Hematopoietic multipotent progenitor cell treated with erythropoietin and hydrocortisone succinate and interleukin-3 and kit ligand, for 17 days (in vitro differentiated cells): ENCODE measurements at regions not wholly inside any gene's neighbourhood (a gene's known extent, or its start where the extent isn't known, plus 50 kb on each side); places are given as distances from the start of the nearest gene placed in this dataset.

Experiments
- DNase-seq: peaks from one replicate; pipeline ENCODE4 v3.0.0-alpha.2; 2015; ENCODE audit warnings: low spot score

GRCh38 chr5:71865665-71866320 lies 146.7 kb downstream of the CARTPT start:
- DNase-seq, result no peak

GRCh38 chr5:71872311-71872864 lies 153.3 kb downstream of the CARTPT start:
- DNase-seq, result no peak

- no peak for DNase-seq
Measured at GRCh38 chr5:71873191-71873591, 154.1 kb downstream of the CARTPT start.

GRCh38 chr5:71874521-71874920 lies 155.4 kb downstream of the CARTPT start:
- no peak for DNase-seq

GRCh38 chr5:71877511-71877910 lies 158.4 kb downstream of the CARTPT start:
- DNase-seq, result no peak

GRCh38 chr5:71880536-71880935 lies 161.5 kb downstream of the CARTPT start:
- no peak for DNase-seq

- DNase-seq, result no peak
Measured at GRCh38 chr5:71882826-71883741, 164.0 kb downstream of the CARTPT start.

- DNase-seq, result no peak
Measured at GRCh38 chr5:71883742-71884103, 164.6 kb downstream of the CARTPT start.

GRCh38 chr5:71884926-71885325 lies 165.9 kb downstream of the CARTPT start:
- no peak for DNase-seq

GRCh38 chr5:71886406-71886805 lies 167.3 kb downstream of the CARTPT start:
- DNase-seq, result no peak

- DNase-seq, result peak; percentile 25
Measured at GRCh38 chr5:71887680-71888079, 168.6 kb downstream of the CARTPT start.

- no peak for DNase-seq
Measured at GRCh38 chr5:71891406-71891805, 172.3 kb downstream of the CARTPT start.

GRCh38 chr5:71891856-71892255 lies 172.8 kb downstream of the CARTPT start:
- DNase-seq, result no peak

GRCh38 chr5:71892641-71893365 lies 173.7 kb downstream of the CARTPT start:
- no peak for DNase-seq

GRCh38 chr5:71893451-71893850 lies 174.4 kb downstream of the CARTPT start:
- no peak for DNase-seq

- no peak for DNase-seq
Measured at GRCh38 chr5:71894091-71894490, 175.0 kb downstream of the CARTPT start.

GRCh38 chr5:71895546-71895945 lies 176.5 kb downstream of the CARTPT start:
- DNase-seq, result no peak

GRCh38 chr5:71899865-71900342 lies 180.8 kb downstream of the CARTPT start:
- no peak for DNase-seq

- no peak for DNase-seq
Measured at GRCh38 chr5:71903808-71904207, 184.7 kb downstream of the CARTPT start.

GRCh38 chr5:71904852-71905251 lies 185.8 kb downstream of the CARTPT start:
- DNase-seq, result no peak

GRCh38 chr5:71905834-71906711 lies 187.0 kb downstream of the CARTPT start:
- DNase-seq, result no peak
